ENCODE measurements at regions not wholly inside any gene's neighbourhood (a gene's known extent, or its start where the extent isn't known, plus 50 kb on each side); places are given as distances from the start of the nearest gene placed in this dataset.

- DNase-seq, result no peak
Measured at GRCh38 chr9:86796666-86797065, 150.6 kb downstream of the GAS1 start.

- DNase-seq, result peak; percentile 85 to 94 (median 90)
Measured at GRCh38 chr9:86795823-86796553, 151.3 kb downstream of the GAS1 start.

GRCh38 chr9:86795047-86795442 lies 152.3 kb downstream of the GAS1 start:
- DNase-seq, result no peak

- DNase-seq, result peak; percentile 90 to 96 (median 93)
Measured at GRCh38 chr9:86794391-86795046, 152.8 kb downstream of the GAS1 start.

GRCh38 chr9:86792136-86792535 lies 155.2 kb downstream of the GAS1 start:
- no peak for DNase-seq

- DNase-seq, result no peak
Measured at GRCh38 chr9:86790805-86791204, 156.5 kb downstream of the GAS1 start.

- peak in 1 of 3 donors; percentile 56 for DNase-seq
Measured at GRCh38 chr9:86788456-86788855, 158.8 kb downstream of the GAS1 start.

GRCh38 chr9:86783884-86784283 lies 163.4 kb downstream of the GAS1 start:
- DNase-seq, result peak in 1 of 3 donors; percentile 66

GRCh38 chr9:86782831-86783230 lies 164.5 kb downstream of the GAS1 start:
- DNase-seq, result no peak

GRCh38 chr9:86778761-86779160 lies 168.5 kb downstream of the GAS1 start:
- no peak for DNase-seq

- no peak for DNase-seq
Measured at GRCh38 chr9:86775718-86776117, 171.6 kb downstream of the GAS1 start.

GRCh38 chr9:86774116-86774515 lies 173.2 kb downstream of the GAS1 start:
- DNase-seq, result peak in 1 of 3 donors; percentile 34

GRCh38 chr9:86773422-86773945 lies 173.8 kb downstream of the GAS1 start:
- DNase-seq, result peak in 1 of 3 donors; percentile 56

GRCh38 chr9:86772635-86772993 lies 174.7 kb downstream of the GAS1 start:
- DNase-seq, result peak in 1 of 3 donors; percentile 67

GRCh38 chr9:86771941-86772634 lies 175.2 kb downstream of the GAS1 start:
- peak in 2 of 3 donors; percentile 79 to 92 for DNase-seq

- DNase-seq, result peak in 1 of 3 donors; percentile 51
Measured at GRCh38 chr9:86771420-86771819, 175.9 kb downstream of the GAS1 start.

- DNase-seq, result no peak
Measured at GRCh38 chr9:86768709-86769108, 178.6 kb downstream of the GAS1 start.

- no peak for DNase-seq
Measured at GRCh38 chr9:86768020-86768419, 179.3 kb downstream of the GAS1 start.

- DNase-seq, result no peak
Measured at GRCh38 chr9:86767373-86767772, 179.9 kb downstream of the GAS1 start.

- DNase-seq, result peak in 1 of 3 donors; percentile 77
Measured at GRCh38 chr9:86766912-86767311, 180.4 kb downstream of the GAS1 start.

GRCh38 chr9:86766511-86766910 lies 180.8 kb downstream of the GAS1 start:
- no peak for DNase-seq

- no peak for DNase-seq
Measured at GRCh38 chr9:86765746-86766430, 181.4 kb downstream of the GAS1 start.

Data from muscle of back (tissue), 3 donors.